SK-N-SH treated with all-trans-retinoic acid at 6 μM for 48 hours (cell line): ENCODE measurements at regions not wholly inside any gene's neighbourhood (a gene's known extent, or its start where the extent isn't known, plus 50 kb on each side); places are given as distances from the start of the nearest gene placed in this dataset.

ENCODE experiments used
- ATAC-seq: fragments of 200-7000 bp; cut with Tn5 transposase; 3 replicates; pipeline ENCODE4 v1.9.1; 2020; ENCODE audit warnings: mild to moderate bottlenecking, moderate library complexity
- ARNTL ChIP-seq: fragments of 450-650 bp; formaldehyde crosslinking; IDR thresholded peaks from 2 replicates; pipeline ENCODE4 v1.5.0; 2020; ENCODE audit warnings: low read depth, mild to moderate bottlenecking, moderate library complexity, borderline replicate concordance
- CREB5 ChIP-seq: fragments of 250-450 bp; sonication (Bioruptor Pico); IDR thresholded peaks from 2 replicates; pipeline ENCODE4 v1.5.1; 2020; ENCODE audit warnings: low read depth, mild to moderate bottlenecking, moderate library complexity
- CSDC2 ChIP-seq: fragments of 250-450 bp; sonication (Bioruptor Pico); IDR thresholded peaks from 2 replicates; pipeline ENCODE4 v1.5.0; 2020; ENCODE audit warnings: mild to moderate bottlenecking, moderate library complexity
- CSRNP3 ChIP-seq: fragments of 250-450 bp; sonication (Bioruptor Pico); IDR thresholded peaks from 2 replicates; pipeline ENCODE4 v1.5.1; 2021; ENCODE audit warnings: mild to moderate bottlenecking, moderate library complexity
- ESRRG ChIP-seq: fragments of 250-450 bp; sonication (Bioruptor Pico); IDR thresholded peaks from 2 replicates; pipeline ENCODE4 v1.6.1; 2021; ENCODE audit warnings: mild to moderate bottlenecking
- GLIS3 ChIP-seq: fragments of 250-450 bp; sonication (Bioruptor Pico); IDR thresholded peaks from 2 replicates; pipeline ENCODE4 v1.5.0; 2020; ENCODE audit warnings: mild to moderate bottlenecking, moderate library complexity
- ISL1 ChIP-seq: fragments of 250-450 bp; sonication (Bioruptor Pico); IDR thresholded peaks from 2 replicates; pipeline ENCODE4 v2.1.2; 2022; ENCODE audit warnings: mild to moderate bottlenecking, moderate library complexity
- OSR1 ChIP-seq: fragments of 250-450 bp; sonication (Bioruptor Pico); IDR thresholded peaks from 2 replicates; pipeline ENCODE4 v1.8.0; 2022; ENCODE audit warnings: moderate library complexity, mild to moderate bottlenecking, inconsistent platforms
- POU6F1 ChIP-seq: fragments of 250-450 bp; sonication (Bioruptor Pico); IDR thresholded peaks from 2 replicates; pipeline ENCODE4 v1.8.0; 2021; ENCODE audit warnings: low read depth, mild to moderate bottlenecking, moderate library complexity, borderline replicate concordance
- PPARA ChIP-seq: fragments of 250-450 bp; sonication (Bioruptor Pico); IDR thresholded peaks from 2 replicates; pipeline ENCODE4 v1.5.0; 2020; ENCODE audit warnings: mild to moderate bottlenecking, borderline replicate concordance
- RARB ChIP-seq: fragments of 250-450 bp; sonication (Bioruptor Pico); IDR thresholded peaks from 2 replicates; pipeline ENCODE4 v1.8.0; 2021; ENCODE audit warnings: mild to moderate bottlenecking, moderate library complexity
- SNAI2 ChIP-seq: fragments of 250-450 bp; sonication (Bioruptor Pico); IDR thresholded peaks from 2 replicates; pipeline ENCODE4 v1.5.0; 2020; ENCODE audit warnings: mild to moderate bottlenecking, moderate library complexity
- TCF4 ChIP-seq: fragments of 250-450 bp; sonication (Bioruptor Pico); IDR thresholded peaks from 2 replicates; pipeline ENCODE4 v1.8.0; 2021; ENCODE audit warnings: mild to moderate bottlenecking, moderate library complexity, borderline replicate concordance
- TOX ChIP-seq: fragments of 250-450 bp; sonication (Bioruptor Pico); IDR thresholded peaks from 2 replicates; pipeline ENCODE4 v1.8.0; 2021; ENCODE audit warnings: mild to moderate bottlenecking, moderate library complexity, borderline replicate concordance
- TSHZ2 ChIP-seq: fragments of 250-450 bp; sonication (Bioruptor Pico); IDR thresholded peaks from 2 replicates; pipeline ENCODE4 v1.5.0; 2020; ENCODE audit warnings: mild to moderate bottlenecking, moderate library complexity
- ZC3H10 ChIP-seq: fragments of 250-450 bp; sonication (Bioruptor Pico); IDR thresholded peaks from 2 replicates; pipeline ENCODE4 v1.5.1; 2021; ENCODE audit warnings: mild to moderate bottlenecking, moderate library complexity
- ZFP3 ChIP-seq: fragments of 250-450 bp; sonication (Bioruptor Pico); IDR thresholded peaks from 2 replicates; pipeline ENCODE4 v1.5.0; 2020; ENCODE audit warnings: mild to moderate bottlenecking, moderate library complexity
- ZFP30 ChIP-seq: fragments of 450-650 bp; formaldehyde crosslinking; IDR thresholded peaks from 2 replicates; pipeline ENCODE4 v1.5.0; 2022; ENCODE audit warnings: mild to moderate bottlenecking, moderate library complexity
- ZNF565 ChIP-seq: fragments of 450-650 bp; formaldehyde crosslinking; conservative IDR thresholded peaks from 2 replicates; pipeline ENCODE4 v1.5.0; 2020; ENCODE audit warnings: low read depth, mild to moderate bottlenecking, moderate library complexity
- ZNF70 ChIP-seq: fragments of 450-650 bp; formaldehyde crosslinking; IDR thresholded peaks from 2 replicates; pipeline ENCODE4 v1.5.0; 2020; ENCODE audit warnings: mild to moderate bottlenecking, moderate library complexity
- ZNF8 ChIP-seq: fragments of 450-650 bp; formaldehyde crosslinking; IDR thresholded peaks from 2 replicates; pipeline ENCODE4 v1.5.0; 2020; ENCODE audit warnings: mild to moderate bottlenecking, moderate library complexity
- TF ChIP-seq, protein P1 (sequence below): fragments of 250-450 bp; sonication (Bioruptor Pico); IDR thresholded peaks from 2 replicates; pipeline ENCODE4 v1.8.0; 2020; ENCODE audit warnings: mild to moderate bottlenecking, moderate library complexity, borderline replicate concordance

DNA sequence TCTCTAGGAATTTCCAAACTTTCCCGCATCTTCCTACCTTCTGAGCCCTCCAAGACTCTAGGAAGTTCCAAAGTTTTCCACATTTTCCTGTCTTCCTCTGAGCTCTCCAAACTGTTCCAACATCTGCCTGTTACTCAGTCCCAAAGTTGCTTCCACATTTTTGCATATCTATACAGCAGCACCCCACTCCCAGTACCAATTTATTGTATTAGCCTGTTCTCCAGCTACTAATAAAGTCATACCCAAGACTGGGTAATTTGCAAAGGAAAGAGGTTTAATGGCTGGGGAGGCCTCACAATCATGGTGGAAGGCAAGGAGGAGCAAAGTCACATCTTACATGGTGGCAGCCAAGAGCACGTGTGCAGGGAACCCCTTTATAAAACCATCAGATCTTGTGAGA, 82.9 kb upstream of the DSCAM start:
- no peak for TF ChIP-seq ZFP3 (CRISPR knock-in tag)
- no peak for TF ChIP-seq CREB5 (CRISPR knock-in tag)
- TF ChIP-seq GLIS3 (CRISPR knock-in tag): no peak
- no peak for TF ChIP-seq ZNF8 (CRISPR knock-in tag)
- no peak for TF ChIP-seq TOX
- no peak for TF ChIP-seq TSHZ2 (CRISPR knock-in tag)
- TF ChIP-seq OSR1: no peak
- TF ChIP-seq SNAI2 (CRISPR knock-in tag): no peak
- TF ChIP-seq ZC3H10 (CRISPR knock-in tag): no peak
- no peak for TF ChIP-seq POU6F1
- TF ChIP-seq TCF4: no peak
- TF ChIP-seq ZNF565 (CRISPR knock-in tag): no peak
- TF ChIP-seq ZFP30 (CRISPR knock-in tag): no peak
- TF ChIP-seq CSDC2 (CRISPR knock-in tag): no peak
- TF ChIP-seq CSRNP3: no peak
- TF ChIP-seq RARB (CRISPR knock-in tag): no peak
- TF ChIP-seq ZNF70 (CRISPR knock-in tag): no peak
- TF ChIP-seq ESRRG (CRISPR knock-in tag): no peak
- TF ChIP-seq, protein P1, sequence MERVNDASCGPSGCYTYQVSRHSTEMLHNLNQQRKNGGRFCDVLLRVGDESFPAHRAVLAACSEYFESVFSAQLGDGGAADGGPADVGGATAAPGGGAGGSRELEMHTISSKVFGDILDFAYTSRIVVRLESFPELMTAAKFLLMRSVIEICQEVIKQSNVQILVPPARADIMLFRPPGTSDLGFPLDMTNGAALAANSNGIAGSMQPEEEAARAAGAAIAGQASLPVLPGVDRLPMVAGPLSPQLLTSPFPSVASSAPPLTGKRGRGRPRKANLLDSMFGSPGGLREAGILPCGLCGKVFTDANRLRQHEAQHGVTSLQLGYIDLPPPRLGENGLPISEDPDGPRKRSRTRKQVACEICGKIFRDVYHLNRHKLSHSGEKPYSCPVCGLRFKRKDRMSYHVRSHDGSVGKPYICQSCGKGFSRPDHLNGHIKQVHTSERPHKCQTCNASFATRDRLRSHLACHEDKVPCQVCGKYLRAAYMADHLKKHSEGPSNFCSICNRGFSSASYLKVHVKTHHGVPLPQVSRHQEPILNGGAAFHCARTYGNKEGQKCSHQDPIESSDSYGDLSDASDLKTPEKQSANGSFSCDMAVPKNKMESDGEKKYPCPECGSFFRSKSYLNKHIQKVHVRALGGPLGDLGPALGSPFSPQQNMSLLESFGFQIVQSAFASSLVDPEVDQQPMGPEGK (CRISPR knock-in tag): no peak
- TF ChIP-seq ARNTL (CRISPR knock-in tag): no peak
- ATAC-seq: no peak

GRCh38 chr21:40931197-40931596, 84.2 kb upstream of the DSCAM start:
- TF ChIP-seq ARNTL (CRISPR knock-in tag) (no peak), ESRRG (CRISPR knock-in tag) (no peak), PPARA (no peak), RARB (CRISPR knock-in tag) (no peak), ISL1 (CRISPR knock-in tag) (no peak), TOX (no peak), ZNF8 (CRISPR knock-in tag) (no peak), CSDC2 (CRISPR knock-in tag) (no peak), SNAI2 (CRISPR knock-in tag) (no peak), GLIS3 (CRISPR knock-in tag) (no peak), ZFP30 (CRISPR knock-in tag) (no peak), ZNF565 (CRISPR knock-in tag) (no peak), ZC3H10 (CRISPR knock-in tag) (no peak), CREB5 (CRISPR knock-in tag) (no peak)
- TF ChIP-seq, protein P1 (CRISPR knock-in tag): no peak
- ATAC-seq: no peak
